IMR-90 (cell line): ENCODE measurements at regions not wholly inside any gene's neighbourhood (a gene's known extent, or its start where the extent isn't known, plus 50 kb on each side); places are given as distances from the start of the nearest gene placed in this dataset.

Experiments used
- ATAC-seq: fragments of 200-7000 bp; cut with Tn5 transposase; 2 replicates; pipeline ENCODE4 v1.9.1; 2020; ENCODE audit warnings: low read depth, mild to moderate bottlenecking, moderate library complexity
- BruUV-seq: library from RNA; stranded (reverse); fragments of 400-500 nt; replicated peaks from 2 replicates; lab custom pipeline; 2021; lab: Mats Ljungman, UMichigan
- CTCF ChIA-PET: fragments of 300-600 bp; formaldehyde crosslinking; extraction: SDS; loops from one replicate; lab custom pipeline; 2021; ENCODE audit warnings: antibody characterized with exemption; lab: Yijun Ruan, JAX
- POLR2A ChIA-PET: fragments of 300-600 bp; sonication (Branson Sonifier 250); formaldehyde crosslinking; loops from one replicate; lab custom pipeline; 2022; ENCODE audit warnings: antibody characterized with exemption; ENCODE audit not compliant: unreplicated experiment; lab: Charles Lee
- DNase-seq: peaks from one replicate; pipeline ENCODE4 v3.0.0; 2013
- H2AFZ ChIP-seq: replicated peaks from 2 replicates; pipeline ENCODE3; 2013; ENCODE audit warnings: low read length, mild to moderate bottlenecking; ENCODE audit not compliant: poor library complexity
- H2AK5ac ChIP-seq: 2 replicates; pipeline ENCODE4 v1.6.1; 2013; ENCODE audit warnings: low read depth, low read length, inconsistent platforms
- H2AK9ac ChIP-seq: replicated peaks from 2 replicates; pipeline ENCODE3; 2013; ENCODE audit warnings: mild to moderate bottlenecking, low read depth, low read length, moderate library complexity; ENCODE audit not compliant: poor library complexity
- H2BK120ac ChIP-seq: 2 replicates; pipeline ENCODE4 v1.6.1; 2013; ENCODE audit warnings: low read depth, low read length, inconsistent platforms
- H2BK15ac ChIP-seq: 3 replicates; pipeline ENCODE4 v1.6.1; 2013; ENCODE audit warnings: low read depth, low read length, inconsistent platforms
- H2BK20ac ChIP-seq: 2 replicates; pipeline ENCODE4 v1.6.1; 2013; ENCODE audit warnings: low read depth, mild to moderate bottlenecking, inconsistent platforms, low read length, moderate library complexity
- H2BK5ac ChIP-seq: 2 replicates; pipeline ENCODE4 v1.6.1; 2013; ENCODE audit warnings: mild to moderate bottlenecking, low read depth, low read length, inconsistent platforms; ENCODE audit not compliant: poor library complexity, severe bottlenecking
- H3K14ac ChIP-seq: replicated peaks from 2 replicates; pipeline ENCODE4 v1.6.1; 2013; ENCODE audit warnings: low read depth, low read length, inconsistent platforms
- H3K18ac ChIP-seq: 2 replicates; pipeline ENCODE4 v1.6.1; 2013; ENCODE audit warnings: low read depth, low read length, control low read depth
- H3K23ac ChIP-seq: 2 replicates; pipeline ENCODE4 v1.6.1; 2013; ENCODE audit warnings: low read depth, low read length, inconsistent platforms
- H3K27ac ChIP-seq: 2 replicates; pipeline ENCODE4 v1.5.1; 2013; ENCODE audit warnings: mild to moderate bottlenecking, control low read depth, low read length; ENCODE audit not compliant: insufficient read depth
- H3K27me3 ChIP-seq: 2 replicates; pipeline ENCODE4 v1.6.1; 2013; ENCODE audit warnings: low read length; ENCODE audit not compliant: control insufficient read depth, insufficient read depth
- H3K36me3 ChIP-seq: 2 replicates; pipeline ENCODE4 v1.6.1; 2013; ENCODE audit warnings: low read length, mixed read lengths; ENCODE audit not compliant: control insufficient read depth, insufficient read depth
- H3K4ac ChIP-seq: 2 replicates; pipeline ENCODE4 v1.6.1; 2013; ENCODE audit warnings: low read depth, low read length, inconsistent platforms
- H3K4me1 ChIP-seq: 2 replicates; pipeline ENCODE4 v1.6.1; 2013; ENCODE audit warnings: low read length, mixed read lengths; ENCODE audit not compliant: control insufficient read depth, insufficient read depth
- H3K4me2 ChIP-seq: 2 replicates; pipeline ENCODE4 v1.6.1; 2013; ENCODE audit warnings: low read depth, mild to moderate bottlenecking, control low read depth, low read length, moderate library complexity
- H3K4me3 ChIP-seq: 2 replicates; pipeline ENCODE4 v1.5.1; 2013; ENCODE audit warnings: low read depth, mild to moderate bottlenecking, control low read depth, low read length, moderate library complexity; ENCODE audit not compliant: insufficient read depth
- H3K56ac ChIP-seq: 2 replicates; pipeline ENCODE4 v1.6.1; 2013; ENCODE audit warnings: low read length, inconsistent platforms; ENCODE audit not compliant: insufficient read depth; ENCODE audit errors: extremely low read depth
- H3K79me1 ChIP-seq, 2 experiments: 2 replicates each; pipeline ENCODE4 v1.6.1; 2013; ENCODE audit warnings: low read length in 2 of 2, inconsistent platforms in 1 of 2, low read depth in 1 of 2
- H3K9ac ChIP-seq: 2 replicates; pipeline ENCODE4 v1.6.1; 2013; ENCODE audit warnings: low read depth, low read length, control low read depth
- H3K9me1 ChIP-seq: 2 replicates; pipeline ENCODE4 v1.6.1; 2013; ENCODE audit warnings: low read length, inconsistent platforms; ENCODE audit not compliant: insufficient read depth
- H3K9me3 ChIP-seq: 2 replicates; pipeline ENCODE4 v1.6.1; 2013; ENCODE audit warnings: low read length; ENCODE audit not compliant: control insufficient read depth, insufficient read depth
- H4K20me1 ChIP-seq: 2 replicates; pipeline ENCODE4 v1.6.1; 2013; ENCODE audit warnings: low read length, inconsistent platforms; ENCODE audit not compliant: insufficient read depth
- H4K5ac ChIP-seq: 2 replicates; pipeline ENCODE4 v1.6.1; 2013; ENCODE audit warnings: mild to moderate bottlenecking, low read depth, low read length, control low read depth
- H4K8ac ChIP-seq, 2 experiments: 2 replicates each; pipeline ENCODE4 v1.6.1; 2013; ENCODE audit warnings: low read depth in 2 of 2, low read length in 2 of 2, control low read depth in 1 of 2, inconsistent platforms in 1 of 2
- H4K91ac ChIP-seq: 2 replicates; pipeline ENCODE4 v1.6.1; 2013; ENCODE audit warnings: low read depth, low read length, inconsistent platforms; ENCODE audit not compliant: insufficient read depth
- BHLHE40 ChIP-seq: fragments of 150-350 bp; IDR thresholded peaks from 2 replicates; pipeline ENCODE4 v1.6.1; 2016; ENCODE audit warnings: mild to moderate bottlenecking, low read depth, low read length
- CEBPB ChIP-seq: IDR thresholded peaks from 2 replicates; pipeline ENCODE4 v1.6.1; 2012; ENCODE audit warnings: low read depth, low read length, improper control_type of control experiment
- CHD1 ChIP-seq: IDR thresholded peaks from 2 replicates; pipeline ENCODE4 v1.6.1; 2012; ENCODE audit warnings: low read depth, low read length, improper control_type of control experiment
- FOS ChIP-seq: fragments of 150-350 bp; IDR thresholded peaks from 2 replicates; pipeline ENCODE4 v1.6.1; 2016; ENCODE audit warnings: low read depth, low read length
- MAFK ChIP-seq: IDR thresholded peaks from 2 replicates; pipeline ENCODE4 v1.6.1; 2012; ENCODE audit warnings: low read depth, low read length, improper control_type of control experiment
- MAZ ChIP-seq: IDR thresholded peaks from 2 replicates; pipeline ENCODE4 v1.6.1; 2012; ENCODE audit warnings: low read depth, mild to moderate bottlenecking, low read length, improper control_type of control experiment, moderate library complexity, borderline replicate concordance
- MXI1 ChIP-seq: IDR thresholded peaks from 2 replicates; pipeline ENCODE4 v1.6.1; 2012; ENCODE audit warnings: low read depth, mild to moderate bottlenecking, low read length, moderate library complexity, borderline replicate concordance
- NFE2L2 ChIP-seq: fragments of 150-350 bp; IDR thresholded peaks from 2 replicates; pipeline ENCODE4 v1.6.1; 2016; ENCODE audit warnings: low read depth, mild to moderate bottlenecking, low read length
- POLR2A ChIP-seq: IDR thresholded peaks from 2 replicates; pipeline ENCODE4 v1.6.1; 2012; ENCODE audit warnings: mild to moderate bottlenecking, low read depth, low read length
- RAD21 ChIP-seq: IDR thresholded peaks from 2 replicates; pipeline ENCODE4 v1.6.1; 2012; ENCODE audit warnings: low read length, improper control_type of control experiment
- RCOR1 ChIP-seq: IDR thresholded peaks from 2 replicates; pipeline ENCODE4 v1.6.1; 2012; ENCODE audit warnings: mild to moderate bottlenecking, low read length, improper control_type of control experiment; ENCODE audit not compliant: insufficient replicate concordance
- RFX5 ChIP-seq: IDR thresholded peaks from 2 replicates; pipeline ENCODE4 v1.8.0; 2012; ENCODE audit warnings: low read depth, mild to moderate bottlenecking, low read length, moderate library complexity
- SMC3 ChIP-seq: fragments of 150-350 bp; IDR thresholded peaks from 2 replicates; pipeline ENCODE4 v1.6.1; 2016; ENCODE audit warnings: low read depth, mild to moderate bottlenecking, antibody characterized with exemption, low read length, moderate library complexity
- dilution Hi-C: fragments of 300-500 bp; cut with HindIII; formaldehyde crosslinking; loops from one replicate; pipeline ENCODE4 v1.14.3; 2018; ENCODE audit warnings: low sequenced_read_pairs; ENCODE audit not compliant: unreplicated experiment
- in situ Hi-C: fragments of 300-500 bp; cut with MboI; formaldehyde crosslinking; loops from 3 replicates; pipeline ENCODE4 v1.14.3; 2019; ENCODE audit warnings: low sequenced_read_pairs, inconsistent platforms, mixed read lengths
- intact Hi-C: fragments of 100-400 bp; cut with micrococcal nuclease; formaldehyde crosslinking; loops from 2 replicates; pipeline ENCODE4 v1.10.0; 2022
- TF ChIP-seq, protein P1 (sequence below): fragments of 150-350 bp; IDR thresholded peaks from 2 replicates; pipeline ENCODE4 v1.6.1; 2017; ENCODE audit warnings: mild to moderate bottlenecking, antibody characterized with exemption, low read length, low read depth
- TF ChIP-seq, protein P2 (sequence below): conservative IDR thresholded peaks from 2 replicates; pipeline ENCODE4 v1.5.1; 2012; ENCODE audit warnings: mild to moderate bottlenecking, low read depth, low read length, improper control_type of control experiment
- TF ChIP-seq, protein P3 (sequence below): fragments of 150-350 bp; IDR thresholded peaks from 2 replicates; pipeline ENCODE4 v1.6.1; 2016; ENCODE audit warnings: low read depth, mild to moderate bottlenecking, low read length, moderate library complexity, borderline replicate concordance

DNA sequence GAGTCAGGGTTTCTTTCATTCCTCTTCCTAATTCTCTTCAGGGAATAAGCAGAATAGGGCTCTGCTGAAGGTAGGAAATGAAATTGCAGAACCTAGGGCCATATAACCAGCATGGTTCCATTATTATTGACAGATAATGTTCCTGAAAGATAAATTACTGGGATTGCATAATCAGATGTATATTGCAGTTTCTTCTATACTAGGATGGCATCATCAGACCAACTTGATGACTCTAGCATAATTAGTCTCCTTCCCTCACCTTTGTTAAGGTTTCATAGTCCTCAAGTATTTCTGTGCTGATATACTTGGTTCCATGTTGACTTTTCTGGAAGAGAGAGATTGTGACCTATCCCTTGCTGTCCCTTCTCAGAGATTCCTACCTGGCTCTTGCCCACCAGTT, 492.3 kb upstream of the LCORL start:
- Histone ChIP-seq H3K4ac (no peak overlapping the region), H3K9me1 (no peaks in the 10 kb centered on the region), H3K79me1 (no peaks in the 10 kb centered on the region), H2AK5ac (no peak overlapping the region), H3K27ac (no peak overlapping the region), H3K4me3 (no peak overlapping the region), H4K8ac (no peak overlapping the region), H3K56ac (no peak overlapping the region), H3K14ac (no peak overlapping the region), H2BK120ac (no peak overlapping the region), H3K4me2 (no peak overlapping the region), H3K18ac (no peak overlapping the region), H2BK5ac (no peak overlapping the region), H2AFZ (no peak overlapping the region), H2BK15ac (no peak overlapping the region), H4K5ac (no peak overlapping the region), H3K9ac (no peak overlapping the region), H3K9me3 (peaks cover 6% of the 10 kb centered on the region; the same call in 1 of the 2 replicates), H2AK9ac (no peak overlapping the region), H4K20me1 (no peaks in the 10 kb centered on the region), H3K23ac (no peak overlapping the region), H3K36me3 (no peaks in the 10 kb centered on the region), H2BK20ac (no peak overlapping the region), H3K4me1 (no peaks in the 10 kb centered on the region), H3K27me3 (no peaks in the 10 kb centered on the region), H4K91ac (no peak overlapping the region)
- ATAC-seq (no peak), DNase-seq (no peak)
- intact Hi-C loops = no loop called here
- TF ChIP-seq, protein P1, sequence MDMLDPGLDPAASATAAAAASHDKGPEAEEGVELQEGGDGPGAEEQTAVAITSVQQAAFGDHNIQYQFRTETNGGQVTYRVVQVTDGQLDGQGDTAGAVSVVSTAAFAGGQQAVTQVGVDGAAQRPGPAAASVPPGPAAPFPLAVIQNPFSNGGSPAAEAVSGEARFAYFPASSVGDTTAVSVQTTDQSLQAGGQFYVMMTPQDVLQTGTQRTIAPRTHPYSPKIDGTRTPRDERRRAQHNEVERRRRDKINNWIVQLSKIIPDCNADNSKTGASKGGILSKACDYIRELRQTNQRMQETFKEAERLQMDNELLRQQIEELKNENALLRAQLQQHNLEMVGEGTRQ = no peak
- TF ChIP-seq MXI1 = no peak
- TF ChIP-seq, protein P2, sequence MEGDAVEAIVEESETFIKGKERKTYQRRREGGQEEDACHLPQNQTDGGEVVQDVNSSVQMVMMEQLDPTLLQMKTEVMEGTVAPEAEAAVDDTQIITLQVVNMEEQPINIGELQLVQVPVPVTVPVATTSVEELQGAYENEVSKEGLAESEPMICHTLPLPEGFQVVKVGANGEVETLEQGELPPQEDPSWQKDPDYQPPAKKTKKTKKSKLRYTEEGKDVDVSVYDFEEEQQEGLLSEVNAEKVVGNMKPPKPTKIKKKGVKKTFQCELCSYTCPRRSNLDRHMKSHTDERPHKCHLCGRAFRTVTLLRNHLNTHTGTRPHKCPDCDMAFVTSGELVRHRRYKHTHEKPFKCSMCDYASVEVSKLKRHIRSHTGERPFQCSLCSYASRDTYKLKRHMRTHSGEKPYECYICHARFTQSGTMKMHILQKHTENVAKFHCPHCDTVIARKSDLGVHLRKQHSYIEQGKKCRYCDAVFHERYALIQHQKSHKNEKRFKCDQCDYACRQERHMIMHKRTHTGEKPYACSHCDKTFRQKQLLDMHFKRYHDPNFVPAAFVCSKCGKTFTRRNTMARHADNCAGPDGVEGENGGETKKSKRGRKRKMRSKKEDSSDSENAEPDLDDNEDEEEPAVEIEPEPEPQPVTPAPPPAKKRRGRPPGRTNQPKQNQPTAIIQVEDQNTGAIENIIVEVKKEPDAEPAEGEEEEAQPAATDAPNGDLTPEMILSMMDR = no peak
- no peak for TF ChIP-seq RAD21
- TF ChIP-seq MAZ = no peak
- no peak for TF ChIP-seq RCOR1
- TF ChIP-seq RFX5 = no peak
- no peak for TF ChIP-seq CEBPB
- TF ChIP-seq FOS = no peak
- TF ChIP-seq MAFK = no peak
- TF ChIP-seq, protein P3, sequence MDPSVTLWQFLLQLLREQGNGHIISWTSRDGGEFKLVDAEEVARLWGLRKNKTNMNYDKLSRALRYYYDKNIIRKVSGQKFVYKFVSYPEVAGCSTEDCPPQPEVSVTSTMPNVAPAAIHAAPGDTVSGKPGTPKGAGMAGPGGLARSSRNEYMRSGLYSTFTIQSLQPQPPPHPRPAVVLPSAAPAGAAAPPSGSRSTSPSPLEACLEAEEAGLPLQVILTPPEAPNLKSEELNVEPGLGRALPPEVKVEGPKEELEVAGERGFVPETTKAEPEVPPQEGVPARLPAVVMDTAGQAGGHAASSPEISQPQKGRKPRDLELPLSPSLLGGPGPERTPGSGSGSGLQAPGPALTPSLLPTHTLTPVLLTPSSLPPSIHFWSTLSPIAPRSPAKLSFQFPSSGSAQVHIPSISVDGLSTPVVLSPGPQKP = no peak
- TF ChIP-seq SMC3 = no peak
- no peak for TF ChIP-seq NFE2L2
- no peak for TF ChIP-seq BHLHE40
- TF ChIP-seq CHD1 = no peak
- TF ChIP-seq POLR2A = no peak
- ChIA-PET POLR2A (no interaction called here), CTCF (no interaction called here)
- dilution Hi-C loops = no loop called here
- BruUV-seq = no TSS peak
- in situ Hi-C loops = no loop called here
